ENCODE measurements at regions not wholly inside any gene's neighbourhood (a gene's known extent, or its start where the extent isn't known, plus 50 kb on each side); places are given as distances from the start of the nearest gene placed in this dataset.

- H3K9me3 ChIP-seq (ENCODE audit: insufficient read depth, low read depth): no peaks in the 10 kb centered on the region
- no peaks in the 10 kb centered on the region for H3K36me3 ChIP-seq (ENCODE audit: low read depth)
- intact Hi-C loops (cut with micrococcal nuclease; ENCODE audit: unreplicated experiment): no loop called here
- no peaks in the 10 kb centered on the region for H3K4me1 ChIP-seq (replicated peaks; ENCODE audit: insufficient read depth)
- no peaks in the 10 kb centered on the region for H3K9me2 ChIP-seq (ENCODE audit: insufficient read depth)
- H3K79me2 ChIP-seq (ENCODE audit: low read depth): no peaks in the 10 kb centered on the region
- H4K20me1 ChIP-seq (ENCODE audit: insufficient read depth): no peaks in the 10 kb centered on the region
- TF ChIP-seq EZH2 (IDR thresholded peaks at IDR 0.05; ENCODE audit: low read depth): no peak
- TF ChIP-seq, protein P1, sequence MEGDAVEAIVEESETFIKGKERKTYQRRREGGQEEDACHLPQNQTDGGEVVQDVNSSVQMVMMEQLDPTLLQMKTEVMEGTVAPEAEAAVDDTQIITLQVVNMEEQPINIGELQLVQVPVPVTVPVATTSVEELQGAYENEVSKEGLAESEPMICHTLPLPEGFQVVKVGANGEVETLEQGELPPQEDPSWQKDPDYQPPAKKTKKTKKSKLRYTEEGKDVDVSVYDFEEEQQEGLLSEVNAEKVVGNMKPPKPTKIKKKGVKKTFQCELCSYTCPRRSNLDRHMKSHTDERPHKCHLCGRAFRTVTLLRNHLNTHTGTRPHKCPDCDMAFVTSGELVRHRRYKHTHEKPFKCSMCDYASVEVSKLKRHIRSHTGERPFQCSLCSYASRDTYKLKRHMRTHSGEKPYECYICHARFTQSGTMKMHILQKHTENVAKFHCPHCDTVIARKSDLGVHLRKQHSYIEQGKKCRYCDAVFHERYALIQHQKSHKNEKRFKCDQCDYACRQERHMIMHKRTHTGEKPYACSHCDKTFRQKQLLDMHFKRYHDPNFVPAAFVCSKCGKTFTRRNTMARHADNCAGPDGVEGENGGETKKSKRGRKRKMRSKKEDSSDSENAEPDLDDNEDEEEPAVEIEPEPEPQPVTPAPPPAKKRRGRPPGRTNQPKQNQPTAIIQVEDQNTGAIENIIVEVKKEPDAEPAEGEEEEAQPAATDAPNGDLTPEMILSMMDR (conservative IDR thresholded peaks at IDR 0.05): no peak
- no peaks in the 10 kb centered on the region for H3K27me3 ChIP-seq (ENCODE audit: insufficient read depth, low read depth)
- no peak overlapping the region for H3K4me2 ChIP-seq
- ChIA-PET CTCF (no interaction called here), POLR2A (ENCODE audit: unreplicated experiment) (no interaction called here)
- no peaks in the 10 kb centered on the region for H3F3A ChIP-seq (ENCODE audit: insufficient read depth, low read depth)
- no peak overlapping the region for H2AFZ ChIP-seq
- H3K4me3 ChIP-seq: no peak overlapping the region
- DNase-seq: no peak
- no TSS peak for BruUV-seq (replicated peaks)
- H3K27ac ChIP-seq: no peak overlapping the region
These were observed 133.7 kb upstream of the LRRN1 start for GRCh38 chr3:3665546-3665945.

- Histone ChIP-seq H3K27me3 (ENCODE audit: insufficient read depth, low read depth) (no peaks in the 10 kb centered on the region), H3K4me3 (no peak overlapping the region), H2AFZ (no peak overlapping the region), H4K20me1 (ENCODE audit: insufficient read depth) (no peaks in the 10 kb centered on the region), H3K27ac (no peak overlapping the region), H3F3A (ENCODE audit: insufficient read depth, low read depth) (no peaks in the 10 kb centered on the region), H3K4me1 (replicated peaks; ENCODE audit: insufficient read depth) (no peaks in the 10 kb centered on the region), H3K79me2 (ENCODE audit: low read depth) (no peaks in the 10 kb centered on the region), H3K4me2 (no peak overlapping the region), H3K36me3 (ENCODE audit: low read depth) (no peaks in the 10 kb centered on the region), H3K9me2 (ENCODE audit: insufficient read depth) (no peaks in the 10 kb centered on the region), H3K9me3 (ENCODE audit: insufficient read depth, low read depth) (no peaks in the 10 kb centered on the region)
- BruUV-seq (replicated peaks): no TSS peak
- POLR2A ChIA-PET (ENCODE audit: unreplicated experiment): no interaction called here
- TF ChIP-seq, protein P1 (conservative IDR thresholded peaks at IDR 0.05): no peak
- TF ChIP-seq EZH2 (IDR thresholded peaks at IDR 0.05; ENCODE audit: low read depth): no peak
- no peak for DNase-seq
- intact Hi-C loops (cut with micrococcal nuclease; ENCODE audit: unreplicated experiment): no loop called here
- CTCF ChIA-PET: no interaction called here
These were observed 134.3 kb upstream of the LRRN1 start for GRCh38 chr3:3664935-3665334.

- Histone ChIP-seq H2AFZ (no peak overlapping the region), H4K20me1 (ENCODE audit: insufficient read depth) (no peaks in the 10 kb centered on the region), H3K9me2 (ENCODE audit: insufficient read depth) (no peaks in the 10 kb centered on the region), H3K9me3 (ENCODE audit: insufficient read depth, low read depth) (no peaks in the 10 kb centered on the region), H3K79me2 (ENCODE audit: low read depth) (no peaks in the 10 kb centered on the region), H3F3A (ENCODE audit: insufficient read depth, low read depth) (no peaks in the 10 kb centered on the region), H3K27me3 (ENCODE audit: insufficient read depth, low read depth) (no peaks in the 10 kb centered on the region), H3K4me2 (no peak overlapping the region), H3K4me1 (replicated peaks; ENCODE audit: insufficient read depth) (no peaks in the 10 kb centered on the region), H3K27ac (no peak overlapping the region), H3K36me3 (ENCODE audit: low read depth) (no peaks in the 10 kb centered on the region), H3K4me3 (no peak overlapping the region)
- ChIA-PET CTCF (no interaction called here), POLR2A (ENCODE audit: unreplicated experiment) (no interaction called here)
- no peak for DNase-seq
- TF ChIP-seq, protein P1 (conservative IDR thresholded peaks at IDR 0.05): no peak
- TF ChIP-seq EZH2 (IDR thresholded peaks at IDR 0.05; ENCODE audit: low read depth): no peak
- BruUV-seq (replicated peaks): no TSS peak
- intact Hi-C loops (cut with micrococcal nuclease; ENCODE audit: unreplicated experiment): no loop called here
These were observed 136.6 kb upstream of the LRRN1 start for GRCh38 chr3:3662610-3663009.

All from PC-9 (cell line).